ENCODE measurements at regions not wholly inside any gene's neighbourhood (a gene's known extent, or its start where the extent isn't known, plus 50 kb on each side); places are given as distances from the start of the nearest gene placed in this dataset.

DNA sequence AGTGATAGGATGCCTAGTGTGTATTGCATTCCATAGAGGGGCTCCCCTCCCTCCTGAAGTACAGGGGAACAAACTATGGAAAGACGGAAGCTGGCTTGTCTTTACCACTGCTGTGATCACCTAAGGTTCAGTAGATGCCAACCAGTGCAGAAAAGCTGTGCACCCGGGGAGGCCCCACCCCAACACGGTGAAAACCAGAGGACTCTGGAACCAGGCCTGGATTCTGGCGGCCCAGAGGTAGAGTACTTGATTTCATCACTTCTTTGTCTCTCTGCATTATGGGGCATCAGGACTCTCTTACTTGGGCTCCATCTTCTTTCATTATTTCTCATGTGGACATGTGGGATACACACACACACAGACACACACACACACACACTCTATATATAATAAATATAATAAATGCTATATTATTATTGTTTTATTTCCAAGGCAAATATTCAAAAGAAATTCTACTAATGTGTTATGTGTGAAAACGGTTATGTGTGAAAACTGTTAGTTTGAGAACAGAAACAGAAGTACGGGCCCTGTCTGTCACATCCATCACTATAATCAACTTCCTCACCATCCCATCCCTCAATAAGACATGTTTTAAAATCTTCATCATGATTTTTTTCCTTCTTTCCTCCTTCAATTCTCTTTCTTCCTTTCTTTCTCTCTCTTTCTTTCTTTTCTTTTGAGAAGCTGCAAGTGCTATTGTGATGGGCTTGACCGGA is 152.4 kb upstream of the CMC1 start:
- Mint-ChIP-seq H3K27me3 (no peaks in the 10 kb centered on the region), H3K9me3 (no peaks in the 10 kb centered on the region), H3K27ac (ENCODE audit: low read depth) (peak overlapping the region; percentile 69), H3K36me3 (ENCODE audit: insufficient read depth) (no peaks in the 10 kb centered on the region), H3K4me1 (peaks cover 32% of the 10 kb centered on the region), H3K4me3 (peak overlapping the region; percentile 8)
- DNase-seq (ENCODE audit: low spot score in 2 of 2) (no peak), ATAC-seq (replicated peaks; ENCODE audit: extremely low read depth, poor library complexity, severe bottlenecking) (peak; percentile 72)

DNA sequence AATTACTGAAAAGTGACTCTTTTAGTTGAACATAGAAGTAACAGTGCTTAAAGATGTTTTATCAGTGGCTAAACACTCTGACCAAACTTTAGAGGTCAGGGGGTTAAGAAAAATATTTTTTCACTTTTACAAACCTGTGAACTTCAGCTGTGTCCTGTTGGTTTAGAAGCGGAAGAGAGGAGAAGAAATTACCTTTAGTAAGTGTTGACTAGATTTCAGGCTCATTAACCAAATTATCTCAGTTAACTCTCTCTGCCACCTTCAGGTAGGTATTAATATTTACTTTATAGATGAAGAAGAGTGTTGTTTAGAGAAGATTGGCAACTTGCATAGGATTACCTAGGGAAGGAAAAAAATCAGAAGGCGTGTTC is 151.9 kb upstream of the CMC1 start:
- Mint-ChIP-seq H3K27me3 (no peaks in the 10 kb centered on the region), H3K4me1 (peaks cover 32% of the 10 kb centered on the region), H3K36me3 (ENCODE audit: insufficient read depth) (no peaks in the 10 kb centered on the region), H3K27ac (ENCODE audit: low read depth) (peak overlapping the region; percentile 69), H3K4me3 (peak overlapping the region; percentile 8), H3K9me3 (no peaks in the 10 kb centered on the region)
- ATAC-seq (replicated peaks; ENCODE audit: extremely low read depth, poor library complexity, severe bottlenecking) (peak; percentile 82), DNase-seq (ENCODE audit: low spot score in 2 of 2) (no peak)

DNA sequence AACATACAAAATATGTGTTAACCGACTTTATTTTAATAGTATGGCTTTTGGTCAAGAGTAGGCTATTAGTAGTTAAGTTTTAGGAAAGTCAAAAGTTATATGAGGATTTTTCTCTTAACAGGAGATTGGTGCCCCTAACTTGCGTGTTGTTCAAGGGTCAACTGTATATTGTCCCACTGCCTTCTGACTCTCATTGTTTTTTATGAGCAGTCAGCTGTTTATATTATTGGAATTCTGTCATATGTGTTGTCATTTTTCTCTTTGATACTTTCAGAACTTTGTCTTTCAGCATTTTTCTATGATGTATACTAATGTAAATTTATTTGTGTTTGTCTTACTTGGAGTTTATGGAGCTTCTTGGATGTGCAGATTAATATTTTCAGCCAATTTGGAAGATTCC is 142.1 kb upstream of the CMC1 start:
- H3K4me3 Mint-ChIP-seq, result no peak overlapping the region
- no peaks in the 10 kb centered on the region for H3K27me3 Mint-ChIP-seq
- H3K36me3 Mint-ChIP-seq (ENCODE audit: insufficient read depth), result no peaks in the 10 kb centered on the region
- ATAC-seq (replicated peaks; ENCODE audit: extremely low read depth, poor library complexity, severe bottlenecking), result no peak
- peaks cover 17% of the 10 kb centered on the region for H3K9me3 Mint-ChIP-seq
- no peak for DNase-seq (ENCODE audit: low spot score in 2 of 2)
- H3K27ac Mint-ChIP-seq (ENCODE audit: low read depth), result peak overlapping the region; percentile 14
- H3K4me1 Mint-ChIP-seq, result no peaks in the 10 kb centered on the region

DNA sequence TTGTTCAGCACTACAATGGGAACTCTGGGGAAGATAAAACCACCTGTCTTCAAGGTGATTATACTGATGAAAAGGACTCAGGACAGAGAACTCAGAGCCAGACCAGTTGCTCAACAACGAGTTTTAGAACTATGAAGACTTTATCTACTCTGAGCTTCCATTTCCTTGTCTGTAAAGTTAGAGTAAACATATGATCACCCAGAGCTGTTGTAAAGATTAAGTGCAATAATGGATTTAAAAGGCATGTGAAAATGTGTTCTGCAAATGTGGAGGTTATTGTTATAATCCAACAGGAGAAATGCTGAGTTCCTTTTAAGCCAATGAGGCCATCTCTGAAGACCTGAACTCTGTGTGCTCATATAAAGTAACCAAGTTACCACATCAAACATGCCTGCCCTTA is 139.7 kb upstream of the CMC1 start:
- Mint-ChIP-seq H3K9me3 (peaks cover 17% of the 10 kb centered on the region), H3K4me1 (no peaks in the 10 kb centered on the region), H3K27ac (ENCODE audit: low read depth) (no peak overlapping the region), H3K36me3 (ENCODE audit: insufficient read depth) (no peaks in the 10 kb centered on the region), H3K4me3 (no peak overlapping the region), H3K27me3 (no peaks in the 10 kb centered on the region)
- DNase-seq (ENCODE audit: low spot score in 2 of 2), result no peak
- ATAC-seq (replicated peaks; ENCODE audit: extremely low read depth, poor library complexity, severe bottlenecking), result no peak

DNA sequence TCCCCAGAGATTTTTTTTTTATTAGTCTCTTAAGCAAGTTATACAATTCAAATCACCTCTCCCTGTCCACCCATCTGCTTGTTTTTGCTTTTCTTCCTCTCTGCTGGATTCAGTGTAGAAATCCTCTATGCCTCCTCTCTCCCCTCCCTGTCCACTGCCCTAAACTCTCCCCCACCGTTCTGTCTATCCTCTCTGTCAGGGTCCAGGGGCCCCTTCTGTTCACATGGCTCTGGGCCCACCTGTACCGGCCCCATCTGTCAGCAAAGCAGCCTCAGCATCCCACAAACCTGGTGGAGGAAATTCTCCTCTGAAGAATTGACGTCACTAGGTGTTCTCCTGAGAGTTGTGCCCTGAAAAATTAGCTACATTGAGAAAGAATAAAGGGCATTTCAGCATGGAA is 137.6 kb upstream of the CMC1 start:
- Mint-ChIP-seq H3K4me1 (no peaks in the 10 kb centered on the region), H3K27me3 (no peaks in the 10 kb centered on the region), H3K27ac (ENCODE audit: low read depth) (no peak overlapping the region), H3K9me3 (peaks cover 17% of the 10 kb centered on the region), H3K36me3 (ENCODE audit: insufficient read depth) (no peaks in the 10 kb centered on the region), H3K4me3 (no peak overlapping the region)
- ATAC-seq (replicated peaks; ENCODE audit: extremely low read depth, poor library complexity, severe bottlenecking) (no peak), DNase-seq (ENCODE audit: low spot score in 2 of 2) (no peak)

DNA sequence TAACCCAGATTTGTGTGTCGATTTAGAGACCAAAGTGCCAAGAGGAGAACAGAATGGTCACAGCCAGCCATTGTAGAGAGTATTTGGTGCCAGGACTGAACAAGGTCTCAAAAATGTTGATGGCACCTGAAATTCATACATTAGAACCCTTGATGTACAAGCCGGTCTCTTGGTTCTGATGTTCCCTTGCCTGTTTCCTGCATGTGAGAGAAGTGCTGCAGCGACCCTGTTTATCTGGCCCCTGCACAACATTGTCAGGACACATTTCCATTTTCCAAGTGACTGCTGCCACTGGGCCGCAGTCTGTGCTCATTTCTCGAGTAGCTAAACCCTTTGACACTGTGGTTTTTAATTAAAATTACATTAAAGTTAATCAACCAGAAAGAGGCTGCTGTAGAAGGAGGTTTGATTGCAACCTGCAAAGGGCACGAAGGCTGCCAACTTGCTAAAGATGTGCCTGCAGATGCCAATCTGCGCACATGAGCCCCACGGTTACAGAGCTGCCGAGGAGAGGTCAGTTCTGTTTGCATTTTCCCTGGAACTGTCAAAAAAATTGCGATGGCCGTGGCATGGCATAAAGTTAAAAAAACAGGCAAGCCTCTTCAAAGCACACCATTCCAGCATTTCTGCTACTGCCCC is 136.4 kb upstream of the CMC1 start:
- no peak overlapping the region for H3K4me3 Mint-ChIP-seq
- no peak for DNase-seq (ENCODE audit: low spot score in 2 of 2)
- H3K36me3 Mint-ChIP-seq (ENCODE audit: insufficient read depth), result no peaks in the 10 kb centered on the region
- H3K27ac Mint-ChIP-seq (ENCODE audit: low read depth), result no peak overlapping the region
- H3K27me3 Mint-ChIP-seq, result no peaks in the 10 kb centered on the region
- peaks cover 10% of the 10 kb centered on the region for H3K9me3 Mint-ChIP-seq
- no peak for ATAC-seq (replicated peaks; ENCODE audit: extremely low read depth, poor library complexity, severe bottlenecking)
- H3K4me1 Mint-ChIP-seq, result no peaks in the 10 kb centered on the region

DNA sequence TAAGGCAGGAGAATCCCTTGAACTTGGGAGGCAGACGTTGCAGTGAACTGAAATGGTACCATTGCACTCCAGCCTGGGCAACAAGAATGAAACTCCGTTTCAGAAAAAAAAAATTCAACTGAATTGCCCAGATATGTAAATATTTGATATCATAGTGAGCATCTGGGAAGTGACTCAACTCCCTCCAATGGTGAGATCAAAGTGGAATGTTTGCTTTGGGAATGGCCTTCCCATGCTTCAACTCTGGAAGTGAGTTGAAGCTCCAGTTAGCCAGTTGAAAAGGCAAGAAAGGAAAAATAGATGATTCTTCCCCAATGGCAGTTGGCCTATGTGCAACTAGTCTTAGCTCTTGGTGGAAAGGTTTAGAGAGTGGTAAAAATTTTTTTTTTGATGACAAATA is 131.6 kb upstream of the CMC1 start:
- Mint-ChIP-seq H3K36me3 (ENCODE audit: insufficient read depth) (no peaks in the 10 kb centered on the region), H3K27me3 (no peaks in the 10 kb centered on the region), H3K9me3 (no peaks in the 10 kb centered on the region), H3K4me3 (no peak overlapping the region), H3K27ac (ENCODE audit: low read depth) (no peak overlapping the region), H3K4me1 (peaks cover 1% of the 10 kb centered on the region)
- ATAC-seq (replicated peaks; ENCODE audit: extremely low read depth, poor library complexity, severe bottlenecking), result no peak
- DNase-seq (ENCODE audit: low spot score in 2 of 2), result no peak

DNA sequence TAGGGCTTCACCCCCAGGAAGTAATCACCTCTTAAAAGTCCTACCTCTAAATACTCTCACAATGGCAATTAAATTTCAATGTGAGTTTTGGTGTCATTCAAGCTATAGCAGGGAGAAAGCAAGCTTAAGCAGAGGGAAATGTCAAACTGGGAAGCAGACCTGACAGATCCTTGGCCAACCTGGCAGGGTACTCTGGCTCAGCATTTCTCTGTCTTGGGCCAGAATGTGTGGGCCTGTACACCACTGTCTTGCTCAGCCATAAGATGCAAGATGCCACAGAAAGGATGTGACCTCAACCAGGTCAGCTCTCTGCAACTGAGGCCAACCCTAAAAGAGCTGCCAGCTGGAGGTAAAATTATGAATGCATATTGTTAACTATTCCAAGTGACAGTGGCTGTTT is 130.6 kb upstream of the CMC1 start:
- Mint-ChIP-seq H3K9me3 (no peaks in the 10 kb centered on the region), H3K36me3 (ENCODE audit: insufficient read depth) (no peaks in the 10 kb centered on the region), H3K4me1 (peaks cover 8% of the 10 kb centered on the region), H3K27me3 (no peaks in the 10 kb centered on the region), H3K27ac (ENCODE audit: low read depth) (no peak overlapping the region), H3K4me3 (no peak overlapping the region)
- ATAC-seq (replicated peaks; ENCODE audit: extremely low read depth, poor library complexity, severe bottlenecking) (no peak), DNase-seq (ENCODE audit: low spot score in 2 of 2) (no peak)

DNA sequence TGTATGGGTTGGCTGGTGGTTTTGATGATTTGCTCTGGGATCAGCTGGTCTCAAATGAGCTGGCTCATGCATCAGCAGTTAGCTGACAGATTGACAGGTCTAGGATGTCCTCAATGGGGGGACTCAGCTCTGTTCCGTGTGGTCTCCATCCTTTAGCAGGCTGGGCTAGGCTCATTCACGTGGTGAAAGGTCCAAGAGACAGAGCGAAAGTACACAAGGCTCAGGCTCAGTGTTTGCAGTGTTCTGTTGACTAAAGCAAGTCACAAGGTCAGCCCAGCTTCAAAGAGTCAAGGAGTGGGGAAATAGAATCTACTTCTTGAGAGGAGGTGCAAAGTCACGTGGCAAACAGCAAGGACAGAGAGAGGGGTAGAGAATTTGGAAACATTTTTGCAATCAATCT is 126.5 kb upstream of the CMC1 start:
- H3K9me3 Mint-ChIP-seq, result no peaks in the 10 kb centered on the region
- DNase-seq (ENCODE audit: low spot score in 2 of 2) (no peak), ATAC-seq (replicated peaks; ENCODE audit: extremely low read depth, poor library complexity, severe bottlenecking) (no peak)
- H3K36me3 Mint-ChIP-seq (ENCODE audit: insufficient read depth), result no peaks in the 10 kb centered on the region
- no peak overlapping the region for H3K27ac Mint-ChIP-seq (ENCODE audit: low read depth)
- H3K27me3 Mint-ChIP-seq, result no peaks in the 10 kb centered on the region
- H3K4me3 Mint-ChIP-seq, result no peak overlapping the region
- peaks cover 14% of the 10 kb centered on the region for H3K4me1 Mint-ChIP-seq

DNA sequence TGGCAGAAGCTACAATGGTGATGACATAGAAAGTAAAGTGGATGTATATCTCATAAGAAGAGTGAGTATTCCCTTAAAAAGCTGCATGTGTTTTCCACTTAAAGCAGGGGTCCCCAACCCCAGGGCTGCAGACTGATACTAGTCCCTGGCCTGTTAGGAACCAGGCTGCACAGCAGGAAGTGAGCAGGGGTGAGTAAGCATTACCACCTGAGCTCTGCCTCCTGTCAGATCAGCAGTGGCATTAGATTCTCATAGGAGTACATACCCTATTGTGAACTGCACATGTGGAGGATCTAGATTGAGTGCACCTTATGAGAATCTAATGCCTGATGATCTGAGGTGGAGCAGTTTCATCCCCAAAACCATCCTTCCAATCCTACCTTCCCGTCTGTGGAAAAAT is 126.1 kb upstream of the CMC1 start:
- Mint-ChIP-seq H3K4me3 (no peak overlapping the region), H3K27ac (ENCODE audit: low read depth) (no peak overlapping the region), H3K4me1 (peaks cover 14% of the 10 kb centered on the region), H3K36me3 (ENCODE audit: insufficient read depth) (no peaks in the 10 kb centered on the region), H3K27me3 (no peaks in the 10 kb centered on the region), H3K9me3 (no peaks in the 10 kb centered on the region)
- no peak for ATAC-seq (replicated peaks; ENCODE audit: extremely low read depth, poor library complexity, severe bottlenecking)
- no peak for DNase-seq (ENCODE audit: low spot score in 2 of 2)

DNA sequence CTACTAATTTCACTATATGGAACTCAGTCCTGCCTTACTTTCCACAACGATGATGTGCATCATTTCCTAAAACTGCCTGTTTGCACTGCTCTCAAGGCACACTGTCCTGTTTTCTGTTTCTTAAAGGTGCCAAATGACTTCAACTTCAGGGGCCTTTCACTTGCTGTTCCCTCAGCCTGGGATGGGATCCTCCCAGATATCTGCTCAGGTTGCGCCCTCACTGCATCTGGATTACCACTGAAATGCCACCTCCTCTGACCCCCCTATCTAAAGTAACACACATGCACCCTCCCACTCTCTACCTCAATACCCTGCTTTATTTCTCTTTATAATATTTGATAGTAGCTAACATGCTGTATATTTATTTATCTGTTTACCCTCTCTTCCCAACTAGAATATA is 123.8 kb upstream of the CMC1 start:
- H3K9me3 Mint-ChIP-seq, result no peaks in the 10 kb centered on the region
- ATAC-seq (replicated peaks; ENCODE audit: extremely low read depth, poor library complexity, severe bottlenecking) (no peak), DNase-seq (ENCODE audit: low spot score in 2 of 2) (no peak)
- H3K4me3 Mint-ChIP-seq, result no peak overlapping the region
- H3K36me3 Mint-ChIP-seq (ENCODE audit: insufficient read depth), result no peaks in the 10 kb centered on the region
- H3K4me1 Mint-ChIP-seq, result peaks cover 21% of the 10 kb centered on the region
- no peaks in the 10 kb centered on the region for H3K27me3 Mint-ChIP-seq
- no peak overlapping the region for H3K27ac Mint-ChIP-seq (ENCODE audit: low read depth)

DNA sequence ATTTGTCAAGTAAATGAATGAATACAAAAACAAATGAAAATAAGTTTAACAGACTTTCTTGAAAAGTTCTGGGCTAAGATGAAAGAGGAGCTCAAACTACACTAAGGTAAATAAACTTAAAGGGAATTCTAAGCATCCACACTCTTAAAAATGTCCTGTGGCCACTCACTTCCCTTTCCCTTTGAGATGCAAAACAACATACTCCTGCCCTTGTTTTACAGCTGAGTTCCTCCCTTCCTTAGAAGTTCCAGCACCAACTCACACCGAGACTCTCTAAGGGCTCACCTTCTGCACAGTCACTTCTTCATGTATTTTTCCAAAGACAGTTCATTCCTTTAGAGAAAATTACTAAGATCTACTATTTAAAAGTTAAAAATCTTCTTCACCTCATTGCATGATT is 123.3 kb upstream of the CMC1 start:
- H3K4me3 Mint-ChIP-seq, result no peak overlapping the region
- H3K27ac Mint-ChIP-seq (ENCODE audit: low read depth), result no peak overlapping the region
- no peaks in the 10 kb centered on the region for H3K36me3 Mint-ChIP-seq (ENCODE audit: insufficient read depth)
- H3K9me3 Mint-ChIP-seq, result no peaks in the 10 kb centered on the region
- DNase-seq (ENCODE audit: low spot score in 2 of 2) (no peak), ATAC-seq (replicated peaks; ENCODE audit: extremely low read depth, poor library complexity, severe bottlenecking) (no peak)
- H3K4me1 Mint-ChIP-seq, result peaks cover 21% of the 10 kb centered on the region
- no peaks in the 10 kb centered on the region for H3K27me3 Mint-ChIP-seq

DNA sequence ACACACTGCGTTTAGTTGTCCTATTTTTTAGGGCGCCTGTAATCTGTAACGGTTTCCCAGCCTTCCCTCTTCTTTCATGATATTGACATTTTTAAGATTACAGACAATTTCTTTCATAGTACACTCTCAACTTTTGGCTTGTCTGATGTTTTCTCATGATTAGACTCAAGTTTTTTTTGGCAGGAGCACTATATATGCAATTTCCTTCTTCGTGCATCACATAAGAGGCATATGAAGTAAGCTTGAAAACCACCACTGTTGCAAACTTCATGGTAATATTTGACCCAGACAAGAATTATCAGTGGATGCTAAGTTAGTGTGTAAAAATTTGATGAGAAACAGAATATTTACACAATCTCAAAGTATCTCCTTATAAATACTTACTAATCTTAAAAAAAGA is 119.2 kb upstream of the CMC1 start:
- no peak for DNase-seq (ENCODE audit: low spot score in 2 of 2)
- Mint-ChIP-seq H3K4me1 (peaks cover 13% of the 10 kb centered on the region), H3K36me3 (ENCODE audit: insufficient read depth) (no peaks in the 10 kb centered on the region), H3K27ac (ENCODE audit: low read depth) (no peak overlapping the region), H3K9me3 (no peaks in the 10 kb centered on the region), H3K4me3 (no peak overlapping the region), H3K27me3 (no peaks in the 10 kb centered on the region)
- ATAC-seq (replicated peaks; ENCODE audit: extremely low read depth, poor library complexity, severe bottlenecking), result no peak

Measured in central memory CD8-positive, alpha-beta T cell (primary cell).